Spleen (tissue), 7 donors: ENCODE measurements at regions not wholly inside any gene's neighbourhood (a gene's known extent, or its start where the extent isn't known, plus 50 kb on each side); places are given as distances from the start of the nearest gene placed in this dataset.

Experiments
- CTCF ChIP-seq, 11 experiments: fragments of 200-600 bp in 7 of 11; fragments of 450-650 bp in 4 of 11; sonication (generic) in 4 of 11; IDR thresholded peaks in 8 of 11; conservative IDR thresholded peaks in 3 of 11; 1 replicate in 7 of 11; 2 replicates in 4 of 11; pipeline versions ENCODE4 v1.4.0 to v1.8.0; 2016 to 2021; ENCODE audit warnings: antibody characterized with exemption in 11 of 11, inconsistent platforms in 4 of 11, mild to moderate bottlenecking in 1 of 11
- POLR2A ChIP-seq, 3 donors: fragments of 450-650 bp; IDR thresholded peaks; one replicate each; pipeline ENCODE4 v1.5.1; 2017; ENCODE audit warnings: antibody characterized with exemption in 3 of 3, mild to moderate bottlenecking in 1 of 3
- POLR2AphosphoS5 ChIP-seq, 3 donors: sonication (generic); formaldehyde crosslinking; IDR thresholded peaks; one replicate each; pipeline ENCODE4 v1.5.1; 2017; ENCODE audit warnings: antibody characterized with exemption in 3 of 3
- donor health status: DM: no; HTN: no; CAD: no; lungs with moderate emphysema.
- donor health status: DM: no; HTN: no; CAD: no.
- donor health status: DM: no; HTN: no; CAD: no.

GRCh38 chr13:86562866-86563265, 763.6 kb upstream of the SLITRK6 start:
- TF ChIP-seq CTCF (IDR thresholded peaks at IDR 0.05 in 8 of 11, conservative IDR thresholded peaks at IDR 0.05 in 3 of 11), result no peak
- no peak for TF ChIP-seq POLR2A (IDR thresholded peaks at IDR 0.05)
- no peak for TF ChIP-seq POLR2AphosphoS5 (IDR thresholded peaks at IDR 0.05)
